IMR-90 (cell line): ENCODE measurements at regions not wholly inside any gene's neighbourhood (a gene's known extent, or its start where the extent isn't known, plus 50 kb on each side); places are given as distances from the start of the nearest gene placed in this dataset.

Source experiments
- CEBPB ChIP-seq: IDR thresholded peaks from 2 replicates; pipeline ENCODE4 v1.6.1; 2012; ENCODE audit warnings: low read depth, low read length, improper control_type of control experiment
- CHD1 ChIP-seq: IDR thresholded peaks from 2 replicates; pipeline ENCODE4 v1.6.1; 2012; ENCODE audit warnings: low read depth, low read length, improper control_type of control experiment
- MAFK ChIP-seq: IDR thresholded peaks from 2 replicates; pipeline ENCODE4 v1.6.1; 2012; ENCODE audit warnings: low read depth, low read length, improper control_type of control experiment
- MXI1 ChIP-seq: IDR thresholded peaks from 2 replicates; pipeline ENCODE4 v1.6.1; 2012; ENCODE audit warnings: low read depth, mild to moderate bottlenecking, low read length, moderate library complexity, borderline replicate concordance
- NFE2L2 ChIP-seq: fragments of 150-350 bp; IDR thresholded peaks from 2 replicates; pipeline ENCODE4 v1.6.1; 2016; ENCODE audit warnings: low read depth, mild to moderate bottlenecking, low read length
- POLR2A ChIP-seq: IDR thresholded peaks from 2 replicates; pipeline ENCODE4 v1.6.1; 2012; ENCODE audit warnings: mild to moderate bottlenecking, low read depth, low read length
- RAD21 ChIP-seq: IDR thresholded peaks from 2 replicates; pipeline ENCODE4 v1.6.1; 2012; ENCODE audit warnings: low read length, improper control_type of control experiment
- RCOR1 ChIP-seq: IDR thresholded peaks from 2 replicates; pipeline ENCODE4 v1.6.1; 2012; ENCODE audit warnings: mild to moderate bottlenecking, low read length, improper control_type of control experiment; ENCODE audit not compliant: insufficient replicate concordance
- RFX5 ChIP-seq: IDR thresholded peaks from 2 replicates; pipeline ENCODE4 v1.8.0; 2012; ENCODE audit warnings: low read depth, mild to moderate bottlenecking, low read length, moderate library complexity
- TF ChIP-seq, protein P1 (sequence below): conservative IDR thresholded peaks from 2 replicates; pipeline ENCODE4 v1.5.1; 2012; ENCODE audit warnings: mild to moderate bottlenecking, low read depth, low read length, improper control_type of control experiment
- TF ChIP-seq, protein P2 (sequence below): fragments of 150-350 bp; IDR thresholded peaks from 2 replicates; pipeline ENCODE4 v1.6.1; 2017; ENCODE audit warnings: mild to moderate bottlenecking, antibody characterized with exemption, low read length, low read depth

DNA sequence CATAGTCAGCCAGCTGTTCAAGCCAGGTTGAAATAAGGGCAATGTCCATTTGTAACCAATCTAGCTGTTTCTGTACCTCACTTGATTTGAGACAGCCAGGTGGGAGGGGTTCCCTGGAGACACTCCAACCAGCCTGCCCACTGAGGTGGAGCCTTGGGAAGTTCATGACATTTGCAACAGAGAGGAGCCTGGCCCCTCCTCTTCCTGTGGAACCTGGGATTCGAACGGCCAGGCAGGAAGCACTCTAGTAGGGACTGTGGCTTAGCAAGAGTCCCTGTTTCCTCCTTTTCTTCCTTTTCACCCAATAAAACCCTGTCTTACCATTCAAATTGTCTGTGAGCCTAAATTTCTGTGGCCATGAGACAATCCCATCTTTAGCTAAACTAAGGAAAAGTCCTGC, 312.3 kb upstream of the NMUR2 start:
- TF ChIP-seq, protein P1, sequence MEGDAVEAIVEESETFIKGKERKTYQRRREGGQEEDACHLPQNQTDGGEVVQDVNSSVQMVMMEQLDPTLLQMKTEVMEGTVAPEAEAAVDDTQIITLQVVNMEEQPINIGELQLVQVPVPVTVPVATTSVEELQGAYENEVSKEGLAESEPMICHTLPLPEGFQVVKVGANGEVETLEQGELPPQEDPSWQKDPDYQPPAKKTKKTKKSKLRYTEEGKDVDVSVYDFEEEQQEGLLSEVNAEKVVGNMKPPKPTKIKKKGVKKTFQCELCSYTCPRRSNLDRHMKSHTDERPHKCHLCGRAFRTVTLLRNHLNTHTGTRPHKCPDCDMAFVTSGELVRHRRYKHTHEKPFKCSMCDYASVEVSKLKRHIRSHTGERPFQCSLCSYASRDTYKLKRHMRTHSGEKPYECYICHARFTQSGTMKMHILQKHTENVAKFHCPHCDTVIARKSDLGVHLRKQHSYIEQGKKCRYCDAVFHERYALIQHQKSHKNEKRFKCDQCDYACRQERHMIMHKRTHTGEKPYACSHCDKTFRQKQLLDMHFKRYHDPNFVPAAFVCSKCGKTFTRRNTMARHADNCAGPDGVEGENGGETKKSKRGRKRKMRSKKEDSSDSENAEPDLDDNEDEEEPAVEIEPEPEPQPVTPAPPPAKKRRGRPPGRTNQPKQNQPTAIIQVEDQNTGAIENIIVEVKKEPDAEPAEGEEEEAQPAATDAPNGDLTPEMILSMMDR = no peak
- TF ChIP-seq POLR2A = no peak
- TF ChIP-seq RAD21 = no peak
- no peak for TF ChIP-seq RCOR1
- TF ChIP-seq MAFK = no peak
- no peak for TF ChIP-seq RFX5
- TF ChIP-seq, protein P2, sequence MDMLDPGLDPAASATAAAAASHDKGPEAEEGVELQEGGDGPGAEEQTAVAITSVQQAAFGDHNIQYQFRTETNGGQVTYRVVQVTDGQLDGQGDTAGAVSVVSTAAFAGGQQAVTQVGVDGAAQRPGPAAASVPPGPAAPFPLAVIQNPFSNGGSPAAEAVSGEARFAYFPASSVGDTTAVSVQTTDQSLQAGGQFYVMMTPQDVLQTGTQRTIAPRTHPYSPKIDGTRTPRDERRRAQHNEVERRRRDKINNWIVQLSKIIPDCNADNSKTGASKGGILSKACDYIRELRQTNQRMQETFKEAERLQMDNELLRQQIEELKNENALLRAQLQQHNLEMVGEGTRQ = no peak
- TF ChIP-seq CHD1 = no peak
- TF ChIP-seq CEBPB = no peak
- TF ChIP-seq NFE2L2 = no peak
- no peak for TF ChIP-seq MXI1
